ENCODE measurements at regions not wholly inside any gene's neighbourhood (a gene's known extent, or its start where the extent isn't known, plus 50 kb on each side); places are given as distances from the start of the nearest gene placed in this dataset.

DNA sequence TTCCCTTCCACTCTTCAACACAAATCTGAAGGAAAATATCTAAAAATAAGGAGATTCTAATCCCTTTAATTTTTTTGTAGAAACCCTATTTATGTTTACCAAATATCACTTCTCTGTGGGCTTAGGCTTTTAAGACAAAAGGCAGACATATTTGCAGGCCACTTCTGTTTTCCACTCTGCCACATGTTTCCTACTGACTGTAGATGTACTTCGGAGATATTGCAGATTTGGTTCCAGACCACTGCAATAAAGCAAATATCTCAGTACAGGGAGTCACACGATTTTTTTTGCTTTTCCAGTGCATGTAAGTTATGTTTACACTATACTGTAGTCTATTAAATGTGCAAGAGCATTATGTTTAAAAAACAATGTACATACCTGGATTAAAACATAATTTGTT is 219.0 kb downstream of the SREK1 start:
- Histone ChIP-seq H3K9ac (ENCODE audit: insufficient read depth, low read depth, low read length) (no peak overlapping the region), H3K9me3 (ENCODE audit: low read length) (no peaks in the 10 kb centered on the region), H3K4me3 (replicated peaks in 1 of 3; ENCODE audit: insufficient read depth in 1 of 3, low read depth in 2 of 3, low read length in 3 of 3) (no peak overlapping the region), H4K20me1 (ENCODE audit: insufficient read depth, low read length) (no peaks in the 10 kb centered on the region), H3K27ac (ENCODE audit: extremely low read length, insufficient read depth, low read length) (no peak overlapping the region), H2AFZ (ENCODE audit: low read length) (no peak overlapping the region), H3K79me2 (ENCODE audit: insufficient read depth, low read length) (no peaks in the 10 kb centered on the region), H3K27me3 (ENCODE audit: control insufficient read depth in 1 of 2, insufficient read depth in 2 of 2, low read length in 2 of 2) (no peaks in the 10 kb centered on the region; a peak in 2 of 5 replicates), H3K4me2 (ENCODE audit: low read depth, low read length) (no peak overlapping the region), H3K4me1 (ENCODE audit: insufficient read depth, low read length) (no peaks in the 10 kb centered on the region), H3K36me3 (replicated peaks in 1 of 2; ENCODE audit: control insufficient read depth in 1 of 2, insufficient read depth in 2 of 2, low read length in 2 of 2) (no peaks in the 10 kb centered on the region)
- FAIRE-seq (no peak), DNase-seq (ENCODE audit: low spot score) (no peak), ATAC-seq (no peak)
- in situ Hi-C loops (cut with HindIII; ENCODE audit: extremely low pct_ligation_motif_present, low pct_unique_long_range_greater_than_20kb) = no loop called here
- POLR2A ChIA-PET = no interaction called here
- no peak for TF ChIP-seq ZNF12 (CRISPR knock-in tag; IDR thresholded peaks at IDR 0.05)
- TF ChIP-seq ASH2L (IDR thresholded peaks at IDR 0.05; ENCODE audit: insufficient read length, low read depth, low read length) = no peak
- TF ChIP-seq, protein P1, sequence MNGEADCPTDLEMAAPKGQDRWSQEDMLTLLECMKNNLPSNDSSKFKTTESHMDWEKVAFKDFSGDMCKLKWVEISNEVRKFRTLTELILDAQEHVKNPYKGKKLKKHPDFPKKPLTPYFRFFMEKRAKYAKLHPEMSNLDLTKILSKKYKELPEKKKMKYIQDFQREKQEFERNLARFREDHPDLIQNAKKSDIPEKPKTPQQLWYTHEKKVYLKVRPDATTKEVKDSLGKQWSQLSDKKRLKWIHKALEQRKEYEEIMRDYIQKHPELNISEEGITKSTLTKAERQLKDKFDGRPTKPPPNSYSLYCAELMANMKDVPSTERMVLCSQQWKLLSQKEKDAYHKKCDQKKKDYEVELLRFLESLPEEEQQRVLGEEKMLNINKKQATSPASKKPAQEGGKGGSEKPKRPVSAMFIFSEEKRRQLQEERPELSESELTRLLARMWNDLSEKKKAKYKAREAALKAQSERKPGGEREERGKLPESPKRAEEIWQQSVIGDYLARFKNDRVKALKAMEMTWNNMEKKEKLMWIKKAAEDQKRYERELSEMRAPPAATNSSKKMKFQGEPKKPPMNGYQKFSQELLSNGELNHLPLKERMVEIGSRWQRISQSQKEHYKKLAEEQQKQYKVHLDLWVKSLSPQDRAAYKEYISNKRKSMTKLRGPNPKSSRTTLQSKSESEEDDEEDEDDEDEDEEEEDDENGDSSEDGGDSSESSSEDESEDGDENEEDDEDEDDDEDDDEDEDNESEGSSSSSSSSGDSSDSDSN (CRISPR knock-in tag; IDR thresholded peaks at IDR 0.05) = no peak
- no peak for TF ChIP-seq KMT2B (CRISPR knock-in tag; IDR thresholded peaks at IDR 0.05)
- TF ChIP-seq, protein P2, sequence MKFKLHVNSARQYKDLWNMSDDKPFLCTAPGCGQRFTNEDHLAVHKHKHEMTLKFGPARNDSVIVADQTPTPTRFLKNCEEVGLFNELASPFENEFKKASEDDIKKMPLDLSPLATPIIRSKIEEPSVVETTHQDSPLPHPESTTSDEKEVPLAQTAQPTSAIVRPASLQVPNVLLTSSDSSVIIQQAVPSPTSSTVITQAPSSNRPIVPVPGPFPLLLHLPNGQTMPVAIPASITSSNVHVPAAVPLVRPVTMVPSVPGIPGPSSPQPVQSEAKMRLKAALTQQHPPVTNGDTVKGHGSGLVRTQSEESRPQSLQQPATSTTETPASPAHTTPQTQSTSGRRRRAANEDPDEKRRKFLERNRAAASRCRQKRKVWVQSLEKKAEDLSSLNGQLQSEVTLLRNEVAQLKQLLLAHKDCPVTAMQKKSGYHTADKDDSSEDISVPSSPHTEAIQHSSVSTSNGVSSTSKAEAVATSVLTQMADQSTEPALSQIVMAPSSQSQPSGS (CRISPR knock-in tag; IDR thresholded peaks at IDR 0.05) = no peak
- TF ChIP-seq ZNF792 (CRISPR knock-in tag; IDR thresholded peaks at IDR 0.05) = no peak
- no peak for TF ChIP-seq ZNF776 (CRISPR knock-in tag; IDR thresholded peaks at IDR 0.05)
- TF ChIP-seq, protein P3, sequence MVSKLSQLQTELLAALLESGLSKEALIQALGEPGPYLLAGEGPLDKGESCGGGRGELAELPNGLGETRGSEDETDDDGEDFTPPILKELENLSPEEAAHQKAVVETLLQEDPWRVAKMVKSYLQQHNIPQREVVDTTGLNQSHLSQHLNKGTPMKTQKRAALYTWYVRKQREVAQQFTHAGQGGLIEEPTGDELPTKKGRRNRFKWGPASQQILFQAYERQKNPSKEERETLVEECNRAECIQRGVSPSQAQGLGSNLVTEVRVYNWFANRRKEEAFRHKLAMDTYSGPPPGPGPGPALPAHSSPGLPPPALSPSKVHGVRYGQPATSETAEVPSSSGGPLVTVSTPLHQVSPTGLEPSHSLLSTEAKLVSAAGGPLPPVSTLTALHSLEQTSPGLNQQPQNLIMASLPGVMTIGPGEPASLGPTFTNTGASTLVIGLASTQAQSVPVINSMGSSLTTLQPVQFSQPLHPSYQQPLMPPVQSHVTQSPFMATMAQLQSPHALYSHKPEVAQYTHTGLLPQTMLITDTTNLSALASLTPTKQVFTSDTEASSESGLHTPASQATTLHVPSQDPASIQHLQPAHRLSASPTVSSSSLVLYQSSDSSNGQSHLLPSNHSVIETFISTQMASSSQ (IDR thresholded peaks at IDR 0.05; ENCODE audit: low read depth) = no peak
- TF ChIP-seq, protein P3 (CRISPR knock-in tag; IDR thresholded peaks at IDR 0.05; ENCODE audit: borderline replicate concordance) = no peak
- TF ChIP-seq, protein P4, sequence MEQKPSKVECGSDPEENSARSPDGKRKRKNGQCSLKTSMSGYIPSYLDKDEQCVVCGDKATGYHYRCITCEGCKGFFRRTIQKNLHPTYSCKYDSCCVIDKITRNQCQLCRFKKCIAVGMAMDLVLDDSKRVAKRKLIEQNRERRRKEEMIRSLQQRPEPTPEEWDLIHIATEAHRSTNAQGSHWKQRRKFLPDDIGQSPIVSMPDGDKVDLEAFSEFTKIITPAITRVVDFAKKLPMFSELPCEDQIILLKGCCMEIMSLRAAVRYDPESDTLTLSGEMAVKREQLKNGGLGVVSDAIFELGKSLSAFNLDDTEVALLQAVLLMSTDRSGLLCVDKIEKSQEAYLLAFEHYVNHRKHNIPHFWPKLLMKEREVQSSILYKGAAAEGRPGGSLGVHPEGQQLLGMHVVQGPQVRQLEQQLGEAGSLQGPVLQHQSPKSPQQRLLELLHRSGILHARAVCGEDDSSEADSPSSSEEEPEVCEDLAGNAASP (CRISPR knock-in tag; IDR thresholded peaks at IDR 0.05; ENCODE audit: borderline replicate concordance) = no peak
- TF ChIP-seq JUNB (CRISPR knock-in tag; IDR thresholded peaks at IDR 0.05; ENCODE audit: borderline replicate concordance) = no peak
- no peak for TF ChIP-seq FIP1L1 (IDR thresholded peaks at IDR 0.05; ENCODE audit: borderline replicate concordance, insufficient read depth, low read depth, low read length)
- no peak for TF ChIP-seq ZMAT3 (CRISPR knock-in tag; conservative IDR thresholded peaks at IDR 0.05)
- no peak for TF ChIP-seq BHLHE40 (IDR thresholded peaks at IDR 0.05; ENCODE audit: low read length)
- no peak for TF ChIP-seq ZSCAN21 (CRISPR knock-in tag; IDR thresholded peaks at IDR 0.05; ENCODE audit: borderline replicate concordance)
- no peak for TF ChIP-seq ZNF143 (CRISPR knock-in tag; IDR thresholded peaks at IDR 0.05)
- CTCF ChIA-PET (ENCODE audit: low intra/inter-chr PET ratio, low total read pairs) = no interaction called here
- intact Hi-C loops (cut with micrococcal nuclease; ENCODE audit: unreplicated experiment) = no loop called here
- BruUV-seq (replicated peaks) = no TSS peak
- whole genome bisulfite sequencing (ENCODE audit: low lambda C conversion rate) = 0% methylated on average over 2 of the region's 2 CpGs
